NCI-H526 treated with DMSO at 0.1 percent for 48 hours (cell line): ENCODE measurements at regions not wholly inside any gene's neighbourhood (a gene's known extent, or its start where the extent isn't known, plus 50 kb on each side); places are given as distances from the start of the nearest gene placed in this dataset.

ENCODE experiments used
- DNase-seq: peaks from one replicate; lab custom pipeline; 2025; lab: John Stamatoyannopoulos, UW

DNA sequence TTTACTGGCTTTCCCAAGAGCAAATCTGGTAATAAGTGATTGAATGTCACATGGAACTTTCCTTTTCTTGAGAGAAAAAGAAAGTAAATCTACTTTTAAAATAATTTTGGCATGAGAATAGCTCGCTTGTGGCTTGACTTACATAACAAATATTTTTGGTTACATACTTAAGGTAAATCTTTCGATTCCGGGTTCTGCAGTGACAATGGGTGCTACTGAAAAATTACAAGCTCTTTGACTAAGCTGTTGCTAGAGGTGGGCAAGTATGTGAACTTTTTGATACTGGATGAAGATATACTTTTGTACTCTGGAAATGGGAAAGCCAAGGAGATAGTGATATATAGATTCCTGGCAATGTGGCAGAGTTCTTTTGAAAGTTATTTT is 51.9 kb upstream of the OTOL1 start:
- DNase-seq: no peak

- DNase-seq: no peak
Observed at GRCh38 chr3:161443921-161444693, 52.5 kb upstream of the OTOL1 start.

- no peak for DNase-seq
Observed at GRCh38 chr3:161430307-161430706, 59.0 kb upstream of the SPTSSB start.

GRCh38 chr3:161427347-161427746 is 56.0 kb upstream of the SPTSSB start:
- DNase-seq: no peak

GRCh38 chr3:161426758-161427157 is 55.4 kb upstream of the SPTSSB start:
- no peak for DNase-seq

DNA sequence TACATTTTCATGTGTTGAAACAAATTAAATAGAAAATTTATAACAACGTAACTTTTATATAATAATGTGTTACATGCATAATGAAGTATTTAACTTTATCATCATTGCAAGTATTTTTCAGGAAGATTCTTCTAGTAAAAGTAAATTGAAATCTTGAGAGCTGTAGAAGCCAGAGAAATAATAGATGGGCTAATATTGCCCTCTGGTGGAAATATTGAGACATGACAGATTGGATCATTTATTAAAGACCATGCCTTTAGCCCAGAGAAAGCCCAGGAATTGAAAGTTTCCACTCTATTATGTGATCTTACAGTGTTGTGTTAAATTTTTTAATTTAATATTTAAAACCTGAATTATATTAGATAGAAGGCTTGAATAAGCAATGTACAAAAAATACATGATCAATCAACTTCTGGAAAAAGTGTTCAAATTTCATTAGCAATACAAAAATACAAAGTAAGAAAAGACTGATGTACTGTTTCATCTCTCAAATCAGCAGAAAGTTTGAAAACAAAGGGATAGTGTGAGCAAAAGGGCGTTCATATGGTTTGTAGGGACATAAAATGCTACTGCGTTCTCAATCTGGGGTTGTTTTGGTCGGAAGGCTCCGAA is 52.7 kb upstream of the SPTSSB start:
- peak; percentile 37 for DNase-seq

DNA sequence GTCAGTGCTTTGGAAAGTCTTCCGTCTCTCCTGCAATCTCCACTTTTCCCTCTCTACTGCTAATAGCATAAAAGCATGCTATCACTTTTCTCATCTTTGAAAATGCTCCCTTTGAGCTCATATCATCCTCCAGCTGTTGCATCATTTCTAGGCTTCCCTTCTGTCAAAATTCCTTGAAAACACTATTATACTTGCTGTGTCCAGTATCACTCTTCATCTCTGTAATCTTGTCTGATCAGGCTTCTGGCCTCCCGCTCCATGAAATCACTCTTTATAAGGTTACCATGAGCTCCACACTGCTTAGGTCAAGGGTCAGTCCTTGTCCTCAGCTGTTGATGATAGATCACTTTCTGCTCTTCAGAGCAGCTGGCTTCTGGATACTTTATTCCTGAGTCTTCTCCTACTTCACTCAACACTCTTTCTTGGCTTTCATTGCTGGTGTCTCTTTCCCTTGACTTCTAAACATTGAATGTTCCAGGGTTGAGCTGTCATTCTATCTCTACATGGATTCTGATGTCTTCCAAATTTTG is 50.9 kb upstream of the SPTSSB start:
- no peak for DNase-seq
